CD14-positive monocyte (primary cell): ENCODE measurements at regions not wholly inside any gene's neighbourhood (a gene's known extent, or its start where the extent isn't known, plus 50 kb on each side); places are given as distances from the start of the nearest gene placed in this dataset.

Source experiments
- DNase-seq, 3 donors: peaks; one replicate each; pipeline ENCODE4 v3.0.0-alpha.2; 2011 to 2022
- H2AFZ ChIP-seq: 2 replicates; pipeline ENCODE4 v1.6.0; 2012; ENCODE audit warnings: mild to moderate bottlenecking, low read depth, low read length, inconsistent platforms; ENCODE audit not compliant: insufficient read depth, poor library complexity, severe bottlenecking
- H3K27ac ChIP-seq, 2 donors: 1 replicate in 1 of 2; 2 replicates in 1 of 2; pipeline ENCODE4 v1.5.1; 2012 to 2013; ENCODE audit warnings: low read length in 2 of 2, control low read depth in 1 of 2, inconsistent platforms in 1 of 2, low read depth in 1 of 2, mild to moderate bottlenecking in 1 of 2
- H3K27me3 ChIP-seq, 2 donors: one replicate each; pipeline versions ENCODE4 v1.6.0 to v1.6.1; 2011 to 2013; ENCODE audit warnings: low read length in 2 of 2; ENCODE audit not compliant: control insufficient read depth in 2 of 2, insufficient read depth in 2 of 2
- H3K36me3 ChIP-seq, 2 donors: replicated peaks in 1 of 2; 1 replicate in 1 of 2; 2 replicates in 1 of 2; pipeline versions ENCODE4 v1.5.1 to v1.6.1; 2012 to 2013; ENCODE audit warnings: low read length in 2 of 2, control low read depth in 1 of 2, inconsistent platforms in 1 of 2, mild to moderate bottlenecking in 1 of 2; ENCODE audit not compliant: insufficient read depth in 2 of 2, control insufficient read depth in 1 of 2
- H3K4me1 ChIP-seq, 2 donors: 1 replicate in 1 of 2; 2 replicates in 1 of 2; pipeline versions ENCODE4 v1.5.1 to v1.6.1; 2012 to 2013; ENCODE audit warnings: low read length in 2 of 2, control low read depth in 1 of 2, inconsistent platforms in 1 of 2, mild to moderate bottlenecking in 1 of 2, moderate library complexity in 1 of 2; ENCODE audit not compliant: insufficient read depth in 2 of 2, control insufficient read depth in 1 of 2
- H3K4me2 ChIP-seq: replicated peaks from 2 replicates; pipeline ENCODE3; 2012; ENCODE audit warnings: low read length, moderate library complexity, mild to moderate bottlenecking; ENCODE audit not compliant: poor library complexity, severe bottlenecking; ENCODE audit errors: extremely low read depth
- H3K4me3 ChIP-seq, 3 experiments: fragments of 200-600 bp in 1 of 3; sonication (generic) in 1 of 3; replicated peaks in 1 of 3; 1 replicate in 2 of 3; 2 replicates in 1 of 3; pipeline ENCODE4 v1.5.1; 2011 to 2013; ENCODE audit warnings: low read length in 3 of 3, mild to moderate bottlenecking in 3 of 3, control low read depth in 2 of 3, low read depth in 2 of 3, inconsistent platforms in 1 of 3, moderate library complexity in 1 of 3
- H3K79me2 ChIP-seq: 2 replicates; pipeline ENCODE4 v1.6.0; 2012; ENCODE audit warnings: mild to moderate bottlenecking, control low read depth, inconsistent platforms, low read length, moderate library complexity; ENCODE audit not compliant: insufficient read depth
- H3K9ac ChIP-seq: 2 replicates; pipeline ENCODE4 v1.6.0; 2017; ENCODE audit warnings: low read length, mild to moderate bottlenecking; ENCODE audit not compliant: insufficient read depth, poor library complexity, severe bottlenecking
- H3K9me3 ChIP-seq, 2 donors: replicated peaks in 1 of 2; 1 replicate in 1 of 2; 2 replicates in 1 of 2; pipeline versions ENCODE4 v1.5.1 to v1.6.1; 2012 to 2013; ENCODE audit warnings: low read length in 2 of 2, control low read depth in 1 of 2; ENCODE audit not compliant: control insufficient read depth in 1 of 2, insufficient read depth in 1 of 2
- H4K20me1 ChIP-seq: 2 replicates; pipeline ENCODE4 v1.6.0; 2012; ENCODE audit warnings: mild to moderate bottlenecking, low read length, control low read depth, moderate library complexity; ENCODE audit not compliant: insufficient read depth
- H3K27ac Mint-ChIP-seq, 7 donors: one replicate each; pipeline ENCODE4 v1.8.0; 2020; ENCODE audit warnings: mild to moderate bottlenecking in 7 of 7, mixed read lengths in 7 of 7, moderate library complexity in 6 of 7, inconsistent platforms in 2 of 7
- H3K27me3 Mint-ChIP-seq, 3 donors: one replicate each; pipeline ENCODE4 v1.8.0; 2021 to 2022; ENCODE audit warnings: low read depth in 3 of 3, mild to moderate bottlenecking in 3 of 3, mixed read lengths in 3 of 3, moderate library complexity in 3 of 3, inconsistent platforms in 1 of 3
- H3K36me3 Mint-ChIP-seq, 2 donors: one replicate each; pipeline ENCODE4 v1.8.0; 2020; ENCODE audit warnings: mixed read lengths in 2 of 2, inconsistent platforms in 1 of 2, mild to moderate bottlenecking in 1 of 2
- H3K4me1 Mint-ChIP-seq: one replicate; pipeline ENCODE4 v1.8.0; 2020; ENCODE audit warnings: mild to moderate bottlenecking, mixed read lengths
- H3K4me3 Mint-ChIP-seq, 2 donors: one replicate each; pipeline ENCODE4 v1.8.0; 2020; ENCODE audit warnings: mild to moderate bottlenecking in 2 of 2, mixed read lengths in 2 of 2, moderate library complexity in 1 of 2
- H3K9me3 Mint-ChIP-seq, 7 donors: one replicate each; pipeline ENCODE4 v1.8.0; 2020 to 2022; ENCODE audit warnings: mixed read lengths in 7 of 7, mild to moderate bottlenecking in 6 of 7, moderate library complexity in 6 of 7, inconsistent platforms in 2 of 7
- WGBS: methylation state at CpG from one replicate; pipeline ENCODE4 v1.1.5; 2013; ENCODE audit warnings: missing lambda C conversion rate; ENCODE audit not compliant: insufficient coverage; 5-methylcytosine and 5-hydroxymethylcytosine counted together
- intact Hi-C, 2 donors: fragments of 100-400 bp; cut with micrococcal nuclease; formaldehyde crosslinking; loops; one replicate each; pipeline versions ENCODE4 v1.15.0 to v1.15.1; 2023
- TF ChIP-seq, protein P1 (sequence below): fragments of 200-600 bp; IDR thresholded peaks from one replicate; pipeline ENCODE4 v1.8.0; 2022; ENCODE audit warnings: antibody characterized with exemption, mild to moderate bottlenecking

GRCh38 chr10:20601941-20602461, 295.1 kb downstream of the NEBL start:
- no peak overlapping the region for H3K27ac ChIP-seq
- no peak for DNase-seq
- TF ChIP-seq, protein P1, sequence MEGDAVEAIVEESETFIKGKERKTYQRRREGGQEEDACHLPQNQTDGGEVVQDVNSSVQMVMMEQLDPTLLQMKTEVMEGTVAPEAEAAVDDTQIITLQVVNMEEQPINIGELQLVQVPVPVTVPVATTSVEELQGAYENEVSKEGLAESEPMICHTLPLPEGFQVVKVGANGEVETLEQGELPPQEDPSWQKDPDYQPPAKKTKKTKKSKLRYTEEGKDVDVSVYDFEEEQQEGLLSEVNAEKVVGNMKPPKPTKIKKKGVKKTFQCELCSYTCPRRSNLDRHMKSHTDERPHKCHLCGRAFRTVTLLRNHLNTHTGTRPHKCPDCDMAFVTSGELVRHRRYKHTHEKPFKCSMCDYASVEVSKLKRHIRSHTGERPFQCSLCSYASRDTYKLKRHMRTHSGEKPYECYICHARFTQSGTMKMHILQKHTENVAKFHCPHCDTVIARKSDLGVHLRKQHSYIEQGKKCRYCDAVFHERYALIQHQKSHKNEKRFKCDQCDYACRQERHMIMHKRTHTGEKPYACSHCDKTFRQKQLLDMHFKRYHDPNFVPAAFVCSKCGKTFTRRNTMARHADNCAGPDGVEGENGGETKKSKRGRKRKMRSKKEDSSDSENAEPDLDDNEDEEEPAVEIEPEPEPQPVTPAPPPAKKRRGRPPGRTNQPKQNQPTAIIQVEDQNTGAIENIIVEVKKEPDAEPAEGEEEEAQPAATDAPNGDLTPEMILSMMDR = no peak
- no peaks in the 10 kb centered on the region for H3K9me3 ChIP-seq
- no peak overlapping the region for H3K4me2 ChIP-seq
- H3K36me3 Mint-ChIP-seq = no peaks in the 10 kb centered on the region
- no peak overlapping the region for H2AFZ ChIP-seq
- no peaks in the 10 kb centered on the region for H3K4me1 ChIP-seq
- H3K9ac ChIP-seq = no peak overlapping the region
- H3K4me3 Mint-ChIP-seq = no peak overlapping the region
- intact Hi-C loops = no loop called here
- H3K27ac Mint-ChIP-seq = no peak overlapping the region
- H3K79me2 ChIP-seq = no peaks in the 10 kb centered on the region
- H4K20me1 ChIP-seq = no peaks in the 10 kb centered on the region
- no peaks in the 10 kb centered on the region for H3K27me3 ChIP-seq
- no peaks in the 10 kb centered on the region for H3K4me1 Mint-ChIP-seq
- no peaks in the 10 kb centered on the region for H3K36me3 ChIP-seq
- H3K9me3 Mint-ChIP-seq = peaks cover 0 to 7% (median 2%) of the 10 kb centered on the region in 7 donors
- no CpG with 5 or more reads among the region's 1 CpG for WGBS
- no peaks in the 10 kb centered on the region for H3K27me3 Mint-ChIP-seq
- no peak overlapping the region for H3K4me3 ChIP-seq

GRCh38 chr10:20598590-20598989, 298.5 kb downstream of the NEBL start:
- peak overlapping the region in 1 of 7 donors; percentile 15 for H3K27ac Mint-ChIP-seq
- WGBS = 5% methylated on average over 2 of the region's 3 CpGs
- no peaks in the 10 kb centered on the region for H3K27me3 Mint-ChIP-seq
- TF ChIP-seq, protein P1 = no peak
- H2AFZ ChIP-seq = no peak overlapping the region
- H3K36me3 ChIP-seq = no peaks in the 10 kb centered on the region
- intact Hi-C loops = no loop called here
- H3K27me3 ChIP-seq = no peaks in the 10 kb centered on the region
- H3K9me3 Mint-ChIP-seq = peaks cover 0 to 4% (median 0%) of the 10 kb centered on the region in 7 donors
- H3K36me3 Mint-ChIP-seq = no peaks in the 10 kb centered on the region
- no peaks in the 10 kb centered on the region for H3K9me3 ChIP-seq
- DNase-seq = peak in 1 of 3 donors; percentile 11
- no peak overlapping the region for H3K4me3 ChIP-seq
- no peaks in the 10 kb centered on the region for H4K20me1 ChIP-seq
- no peak overlapping the region for H3K4me2 ChIP-seq
- H3K4me3 Mint-ChIP-seq = no peak overlapping the region
- H3K27ac ChIP-seq = no peak overlapping the region
- H3K9ac ChIP-seq = no peak overlapping the region
- H3K4me1 Mint-ChIP-seq = peaks cover 5% of the 10 kb centered on the region
- no peaks in the 10 kb centered on the region for H3K4me1 ChIP-seq
- H3K79me2 ChIP-seq = no peaks in the 10 kb centered on the region
